DMS53 (cell line): ENCODE measurements at regions not wholly inside any gene's neighbourhood (a gene's known extent, or its start where the extent isn't known, plus 50 kb on each side); places are given as distances from the start of the nearest gene placed in this dataset.
"Not testable (repeated sequence)": the region's sequence is repeated elsewhere in the genome, so short reads cannot be mapped to it uniquely, and the experiment has no call there.

Source experiments
- DNase-seq: peaks from one replicate; lab custom pipeline; 2025; lab: John Stamatoyannopoulos, UW

DNA sequence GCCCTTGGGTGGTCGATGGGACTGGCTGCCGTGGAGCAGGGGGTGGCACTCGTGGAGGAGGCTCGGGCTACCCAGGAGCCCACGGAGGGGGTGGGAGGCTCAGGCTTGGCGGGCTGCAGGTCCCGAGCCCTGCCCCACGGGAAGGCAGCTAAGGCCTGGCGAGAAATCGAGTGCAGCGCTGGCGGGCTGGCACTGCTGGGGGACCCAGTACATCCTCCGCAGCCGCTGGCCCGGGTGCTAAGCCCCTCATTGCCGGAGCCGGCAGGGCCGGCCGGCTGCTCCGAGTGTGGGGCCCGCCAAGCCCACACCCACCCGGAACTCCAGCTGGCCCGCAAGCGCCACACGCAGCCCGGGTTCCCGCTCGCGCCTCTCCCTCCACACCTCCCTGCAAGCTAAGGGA lies 435.6 kb downstream of the RWDD3 start:
- DNase-seq, result not testable (repeated sequence)

DNA sequence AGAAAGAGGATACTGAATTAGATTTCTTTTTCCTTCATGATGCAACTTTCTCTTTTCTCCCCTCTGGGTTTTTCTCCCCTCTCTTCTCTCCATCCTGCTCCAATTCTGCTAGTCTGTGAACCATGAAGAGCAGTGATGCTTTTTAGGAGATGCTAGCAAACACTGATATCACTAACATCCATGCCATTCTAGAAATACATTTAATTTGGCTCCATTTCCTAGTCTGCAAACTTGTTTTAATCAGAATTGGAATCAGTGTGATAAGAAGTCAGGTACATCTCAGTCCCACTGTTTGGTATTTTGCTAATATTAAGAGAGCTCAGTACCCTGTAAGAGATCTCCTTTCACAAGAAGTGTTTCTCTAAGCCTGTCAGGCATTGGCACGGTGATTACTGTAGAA lies 437.1 kb downstream of the RWDD3 start:
- no peak for DNase-seq

- DNase-seq, result peak; percentile 46
These were observed 445.3 kb downstream of the RWDD3 start for GRCh38 chr1:95679262-95679661.

GRCh38 chr1:95685081-95685480 lies 451.1 kb downstream of the RWDD3 start:
- DNase-seq, result peak; percentile 78

DNA sequence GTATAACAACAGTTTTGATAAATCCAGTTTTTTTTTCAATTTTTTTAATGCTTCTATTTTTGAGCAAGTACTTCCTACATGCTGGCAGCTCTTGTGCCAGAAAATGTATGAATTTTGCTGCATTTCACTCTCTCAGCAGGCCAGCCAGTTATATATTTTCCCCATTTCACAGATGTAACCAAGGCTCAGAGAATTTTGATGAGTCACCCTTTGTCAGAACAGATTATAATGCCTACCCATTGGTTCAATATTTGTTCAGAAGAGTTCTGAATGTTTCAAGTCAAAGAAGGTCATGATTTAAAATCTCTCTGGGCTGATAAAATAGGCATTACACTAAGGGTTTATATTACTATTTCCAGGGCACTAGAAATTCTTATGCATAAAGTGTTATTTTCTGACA lies 452.2 kb downstream of the RWDD3 start:
- peak; percentile 58 for DNase-seq

DNA sequence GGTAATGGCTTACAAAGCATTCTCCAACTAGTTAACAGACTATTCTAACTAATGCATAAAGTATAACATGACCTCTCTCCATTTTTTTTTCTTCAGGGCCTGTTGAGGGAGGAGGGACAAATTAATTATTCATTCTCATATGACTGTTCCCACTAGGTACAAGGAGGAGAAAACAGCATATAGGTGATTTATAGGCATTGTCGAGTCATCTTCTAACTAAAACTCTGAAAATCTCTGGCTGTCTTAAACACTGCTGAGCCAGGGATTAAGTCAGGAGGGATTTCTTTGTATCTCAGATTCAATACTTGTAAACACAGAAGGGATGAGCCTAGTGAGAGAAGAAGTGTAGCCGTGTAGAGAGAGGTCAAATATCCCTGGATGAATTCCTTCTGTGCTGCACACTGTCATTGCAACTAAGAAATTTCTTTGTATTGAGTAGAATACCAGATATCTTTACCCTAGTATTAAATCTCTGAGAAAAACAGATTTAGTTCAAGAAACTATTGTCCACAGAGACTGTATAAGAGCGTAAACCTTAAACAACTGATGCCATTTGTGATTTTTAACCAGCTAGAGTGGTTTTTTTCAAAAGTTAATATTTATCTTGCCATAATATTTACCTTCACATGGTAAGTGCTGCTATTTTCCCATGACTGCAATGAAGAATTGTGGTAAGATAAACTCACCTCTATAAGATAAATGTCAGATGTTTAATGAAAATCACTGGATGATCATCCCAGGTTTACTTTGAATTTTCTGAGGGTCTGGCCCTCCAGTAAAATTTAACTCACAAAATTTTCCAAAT lies 465.3 kb downstream of the RWDD3 start:
- DNase-seq, result peak; percentile 74

DNA sequence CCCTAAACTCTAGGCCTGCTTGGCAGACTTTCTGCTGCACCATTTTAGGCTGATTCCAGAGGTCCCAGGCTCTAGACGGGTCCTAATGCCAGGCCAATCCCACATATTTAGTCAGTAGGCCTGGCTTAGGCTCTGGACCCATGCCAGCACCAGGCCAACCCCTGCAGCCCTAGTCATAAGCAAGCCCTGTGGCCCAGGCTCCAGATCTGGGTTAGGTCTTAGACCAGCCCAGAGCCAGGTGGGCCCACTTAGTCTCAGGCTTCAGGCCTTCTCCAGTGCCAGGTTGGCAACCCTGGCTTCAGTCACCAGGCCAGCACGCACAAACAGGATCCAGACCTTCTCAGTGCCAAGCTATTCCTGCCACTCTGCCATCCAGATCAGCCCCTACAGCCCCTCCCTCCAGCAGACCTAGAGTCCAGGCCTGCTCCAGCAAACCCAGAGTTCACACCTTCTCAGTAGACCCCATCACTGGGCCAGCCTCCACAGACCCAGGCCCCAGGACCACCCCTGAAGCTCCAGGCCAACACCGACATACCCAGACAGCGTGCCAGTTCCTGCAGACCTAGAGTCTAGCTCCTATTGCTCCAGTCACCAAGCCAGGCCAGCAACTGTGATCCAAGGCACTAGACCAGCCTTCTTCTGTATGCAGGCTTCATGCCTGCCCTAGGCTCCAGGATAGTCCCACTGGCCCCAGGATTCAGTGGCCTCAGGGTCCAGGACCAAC lies 467.6 kb downstream of the RWDD3 start:
- DNase-seq, result no peak

DNA sequence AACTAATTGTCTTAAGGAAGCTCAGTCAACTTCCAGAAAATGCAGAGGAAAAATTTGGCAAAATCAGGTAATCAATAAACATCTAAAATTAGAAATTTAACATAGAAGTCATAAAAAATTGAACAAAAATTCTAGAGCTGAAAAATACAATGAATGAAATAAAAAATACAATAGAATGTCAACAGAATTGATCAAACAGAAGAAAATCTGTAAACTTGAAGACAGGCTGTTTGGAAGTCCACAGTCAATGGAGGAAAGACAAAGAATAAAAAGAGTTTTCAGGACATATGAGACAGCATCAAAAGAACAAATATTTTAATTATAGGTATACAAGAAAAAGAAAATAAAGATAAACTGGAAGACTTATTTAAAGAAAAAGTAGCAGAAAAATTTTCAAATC lies 469.0 kb downstream of the RWDD3 start:
- peak; percentile 35 for DNase-seq

DNA sequence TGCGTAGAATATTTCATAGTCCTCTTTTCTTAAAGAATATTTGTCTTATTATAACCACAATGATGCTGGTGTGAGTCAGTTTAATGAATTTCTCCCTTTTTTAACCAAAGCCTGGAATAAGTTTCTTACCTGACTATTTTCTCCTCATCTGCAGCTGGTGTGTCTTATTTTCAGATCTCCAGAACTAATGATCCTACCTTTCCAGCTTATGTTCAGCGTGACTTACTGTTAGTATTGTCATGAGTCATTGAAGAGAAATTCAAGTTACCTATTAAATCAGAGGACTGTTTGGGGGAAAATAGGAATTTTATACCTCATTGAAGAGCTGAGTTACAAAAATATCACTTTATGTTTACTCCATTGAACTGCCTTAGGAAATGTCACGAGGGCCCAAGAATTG lies 482.1 kb downstream of the RWDD3 start:
- DNase-seq, result no peak

DNA sequence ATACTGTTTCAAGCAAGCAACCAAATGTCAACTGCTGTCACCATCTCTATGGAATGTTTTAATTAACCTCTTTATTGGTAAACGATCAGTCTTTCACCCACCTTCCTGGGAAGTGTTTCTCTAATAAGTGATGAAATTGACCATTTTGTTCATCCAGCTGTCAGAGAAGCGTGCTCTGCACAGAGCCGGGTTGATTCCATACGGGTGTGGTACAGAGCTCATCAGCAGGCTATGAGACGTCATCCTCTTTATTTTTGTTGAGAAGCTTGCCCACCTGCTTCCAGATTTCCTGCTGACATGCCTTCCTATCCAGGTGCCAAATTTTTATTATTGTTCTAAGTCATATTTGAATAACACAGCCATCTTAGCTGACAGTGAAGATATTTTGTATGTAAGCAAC lies 482.5 kb downstream of the RWDD3 start:
- no peak for DNase-seq

- no peak for DNase-seq
These were observed 489.3 kb downstream of the RWDD3 start for GRCh38 chr1:95723346-95723745.

- DNase-seq, result no peak
These were observed 494.8 kb downstream of the RWDD3 start for GRCh38 chr1:95728841-95729240.

GRCh38 chr1:95730986-95731385 lies 497.0 kb downstream of the RWDD3 start:
- no peak for DNase-seq

DNA sequence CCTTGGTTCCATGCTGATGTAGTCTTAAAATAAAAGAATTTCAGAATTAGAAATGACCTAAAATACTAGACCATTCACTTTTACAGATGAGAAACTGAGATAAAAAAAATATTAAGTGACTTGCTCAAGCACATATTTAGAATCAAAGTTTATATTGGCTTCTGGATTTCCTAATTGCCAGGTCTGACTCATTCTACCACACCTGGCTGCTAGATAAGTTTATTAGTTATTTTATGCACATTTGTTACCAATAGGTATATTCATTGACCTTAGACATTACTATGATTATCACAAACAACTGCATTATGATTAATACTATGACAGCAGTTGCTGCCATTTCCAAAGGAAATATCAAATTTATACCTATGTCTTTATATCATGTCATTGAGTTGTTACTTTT lies 497.5 kb downstream of the RWDD3 start:
- DNase-seq, result no peak

GRCh38 chr1:95733031-95733430 lies 499.0 kb downstream of the RWDD3 start:
- DNase-seq, result no peak

GRCh38 chr1:95733671-95734070 lies 499.7 kb downstream of the RWDD3 start:
- no peak for DNase-seq

DNA sequence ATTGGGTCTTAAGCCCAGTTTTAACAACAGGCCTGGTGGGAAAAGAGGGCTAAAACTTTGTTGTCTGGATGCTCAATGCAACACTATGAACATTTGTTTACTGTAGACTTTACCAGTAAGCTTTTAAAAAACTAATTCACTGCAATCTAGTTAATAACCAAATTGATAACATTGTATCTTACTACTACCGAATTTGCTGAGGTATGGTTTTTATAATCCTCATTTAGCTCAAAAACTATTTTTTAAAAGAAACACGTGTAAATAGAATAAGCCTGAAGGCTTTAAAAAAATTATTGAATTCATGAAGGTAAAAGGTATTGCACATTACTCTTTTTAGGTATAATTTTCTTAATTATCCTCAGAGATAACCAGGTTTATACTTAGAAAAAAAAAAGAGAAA lies 500.6 kb downstream of the RWDD3 start:
- DNase-seq, result no peak

DNA sequence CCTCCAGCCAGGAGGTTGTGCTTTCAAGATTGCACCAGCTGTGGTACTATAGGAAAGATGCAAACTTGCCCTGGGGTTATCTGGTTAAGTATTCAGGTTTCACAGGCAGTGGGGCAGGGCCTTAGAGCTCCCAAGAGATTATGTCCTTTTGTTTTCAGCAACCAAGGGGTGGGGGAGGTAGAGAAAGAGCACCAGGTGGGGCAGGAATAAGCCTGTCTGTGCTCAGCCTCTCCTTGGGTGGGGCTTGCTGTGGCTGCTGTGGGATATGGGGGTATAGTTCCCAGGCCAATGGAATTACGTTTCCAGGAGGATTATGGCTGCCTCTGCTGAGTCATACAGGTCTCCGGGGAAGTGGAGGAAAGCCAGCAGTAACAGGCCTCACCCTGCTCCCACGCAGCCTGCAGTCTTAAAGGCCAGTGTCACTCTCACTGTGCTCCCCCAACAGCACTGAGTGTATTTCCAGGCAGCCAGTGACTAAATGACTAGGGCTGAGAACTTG lies 508.6 kb downstream of the RWDD3 start:
- peak; percentile 91 for DNase-seq

DNA sequence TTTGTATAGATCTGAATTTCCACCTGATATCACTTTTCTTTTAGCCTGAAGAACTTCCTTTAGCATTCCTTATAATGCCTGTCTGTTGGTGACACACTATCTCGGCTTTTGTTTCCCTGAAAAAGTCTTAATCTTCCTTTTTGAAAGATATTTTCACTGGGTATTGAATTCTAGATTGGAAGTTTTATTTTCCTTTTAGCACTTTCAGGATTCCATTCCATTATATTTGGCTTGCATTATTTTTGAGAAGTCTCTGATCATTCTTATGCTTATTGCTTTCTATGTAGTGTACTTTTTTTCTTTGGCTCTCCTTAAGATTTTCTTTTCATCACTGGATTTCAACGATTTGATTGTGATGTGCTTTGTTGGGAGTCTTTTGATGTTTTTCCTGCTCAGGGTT lies 510.7 kb downstream of the RWDD3 start:
- DNase-seq, result no peak

GRCh38 chr1:95752515-95753381 lies 518.7 kb downstream of the RWDD3 start:
- no peak for DNase-seq

GRCh38 chr1:95753382-95754016 lies 519.5 kb downstream of the RWDD3 start:
- no peak for DNase-seq

GRCh38 chr1:95754412-95754811 lies 520.4 kb downstream of the RWDD3 start:
- DNase-seq, result no peak
